ENCODE measurements at regions not wholly inside any gene's neighbourhood (a gene's known extent, or its start where the extent isn't known, plus 50 kb on each side); places are given as distances from the start of the nearest gene placed in this dataset.

DNA sequence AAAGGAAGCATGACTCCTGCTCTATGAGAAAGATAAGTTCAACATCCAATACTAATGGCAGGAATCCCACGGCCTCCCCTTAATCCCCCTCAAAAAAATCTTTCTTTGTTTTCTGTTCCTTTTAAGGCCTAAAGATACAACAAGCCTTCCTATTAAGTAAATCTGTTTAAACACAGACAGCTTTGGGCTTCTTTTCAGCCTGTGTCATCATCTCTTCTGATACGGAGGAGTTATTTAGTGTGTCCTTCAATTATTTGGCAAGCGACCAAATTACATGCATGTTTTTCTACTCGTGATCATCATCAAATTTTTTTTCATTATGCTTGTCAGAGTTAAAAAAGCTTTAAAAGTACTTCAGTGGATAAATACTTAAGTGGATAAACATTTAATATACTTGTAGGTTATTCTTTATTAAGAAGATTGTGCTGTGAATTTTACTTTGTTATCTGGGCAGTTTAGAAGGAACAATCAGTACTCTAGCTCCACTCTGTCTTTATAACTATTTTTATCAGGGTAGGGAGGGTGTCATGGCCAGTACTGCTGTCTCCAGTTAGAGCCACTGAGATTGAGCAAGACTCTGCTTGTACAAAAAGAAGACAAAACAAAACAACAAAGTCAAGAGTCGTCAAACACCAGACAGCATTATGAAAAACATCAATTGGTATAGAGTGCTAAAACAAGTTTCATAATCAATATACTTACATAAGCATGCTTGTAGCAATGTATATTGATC is 210.7 kb downstream of the PRR32 start:
- Histone ChIP-seq H3K9ac (no peak overlapping the region), H3K9me3 (no peaks in the 10 kb centered on the region), H3K27ac (no peak overlapping the region), H3K27me3 (peaks cover 61% of the 10 kb centered on the region), H3K4me1 (no peaks in the 10 kb centered on the region), H3K4me3 (no peak overlapping the region), H4K20me1 (no peaks in the 10 kb centered on the region), H3K36me3 (no peaks in the 10 kb centered on the region), H3K4me2 (no peak overlapping the region)
- no peak for TF ChIP-seq Cebpa-rat (IDR thresholded peaks at IDR 0.05)

DNA sequence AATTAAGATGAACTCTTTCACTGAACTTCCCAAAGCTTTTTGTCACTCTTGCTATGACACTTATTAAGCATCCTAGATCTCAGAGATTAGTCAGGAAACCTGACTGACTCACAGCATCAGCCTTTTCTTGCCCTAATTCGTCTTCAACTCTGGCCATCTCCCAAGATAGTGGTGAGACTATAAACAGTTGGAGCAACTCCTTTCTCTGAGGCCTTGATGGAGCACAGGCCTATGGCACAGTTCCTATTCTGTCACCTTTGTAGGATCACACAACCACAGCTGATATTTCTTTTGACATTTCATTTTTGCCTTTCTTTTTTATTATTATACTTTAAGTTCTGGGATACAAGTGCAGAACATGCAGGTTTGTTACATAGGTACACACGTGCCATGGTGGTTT is 217.6 kb downstream of the PRR32 start:
- Histone ChIP-seq H3K4me1 (no peaks in the 10 kb centered on the region), H3K9me3 (no peaks in the 10 kb centered on the region)

DNA sequence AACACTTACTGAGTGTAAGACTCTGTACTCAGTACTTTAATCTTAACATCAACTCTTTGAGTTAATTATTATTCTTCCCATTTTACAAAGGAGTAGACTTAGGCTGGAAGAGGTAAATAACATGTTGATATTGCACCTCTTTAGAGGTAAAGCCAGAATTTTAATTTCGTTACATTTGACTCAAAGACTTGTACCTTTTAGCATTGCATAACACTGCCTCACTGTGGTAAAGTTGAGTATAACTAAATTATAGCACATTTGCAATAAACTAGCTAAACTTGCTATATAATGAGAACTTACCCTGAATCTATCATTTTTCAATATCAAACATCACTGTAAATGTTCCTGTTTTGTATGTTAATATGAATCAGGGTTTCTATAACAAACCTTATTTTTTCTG is 218.5 kb downstream of the PRR32 start:
- Histone ChIP-seq H3K9ac (no peak overlapping the region), H3K4me2 (no peak overlapping the region), H3K4me3 (no peak overlapping the region), H4K20me1 (no peaks in the 10 kb centered on the region), H3K36me3 (no peaks in the 10 kb centered on the region), H3K4me1 (no peaks in the 10 kb centered on the region), H3K27ac (no peak overlapping the region), H3K27me3 (peaks cover 64% of the 10 kb centered on the region), H3K9me3 (no peaks in the 10 kb centered on the region)
- TF ChIP-seq Cebpa-rat (IDR thresholded peaks at IDR 0.05), result no peak

More for the DNA sequence above, 217.6 kb downstream of the PRR32 start:
- no peak overlapping the region for H3K4me3 ChIP-seq
- no peaks in the 10 kb centered on the region for H4K20me1 ChIP-seq
- no peak overlapping the region for H3K9ac ChIP-seq
- TF ChIP-seq Cebpa-rat (IDR thresholded peaks at IDR 0.05), result no peak
- peaks cover 69% of the 10 kb centered on the region for H3K27me3 ChIP-seq
- H3K36me3 ChIP-seq, result no peaks in the 10 kb centered on the region
- H3K27ac ChIP-seq, result no peak overlapping the region
- no peak overlapping the region for H3K4me2 ChIP-seq

DNA sequence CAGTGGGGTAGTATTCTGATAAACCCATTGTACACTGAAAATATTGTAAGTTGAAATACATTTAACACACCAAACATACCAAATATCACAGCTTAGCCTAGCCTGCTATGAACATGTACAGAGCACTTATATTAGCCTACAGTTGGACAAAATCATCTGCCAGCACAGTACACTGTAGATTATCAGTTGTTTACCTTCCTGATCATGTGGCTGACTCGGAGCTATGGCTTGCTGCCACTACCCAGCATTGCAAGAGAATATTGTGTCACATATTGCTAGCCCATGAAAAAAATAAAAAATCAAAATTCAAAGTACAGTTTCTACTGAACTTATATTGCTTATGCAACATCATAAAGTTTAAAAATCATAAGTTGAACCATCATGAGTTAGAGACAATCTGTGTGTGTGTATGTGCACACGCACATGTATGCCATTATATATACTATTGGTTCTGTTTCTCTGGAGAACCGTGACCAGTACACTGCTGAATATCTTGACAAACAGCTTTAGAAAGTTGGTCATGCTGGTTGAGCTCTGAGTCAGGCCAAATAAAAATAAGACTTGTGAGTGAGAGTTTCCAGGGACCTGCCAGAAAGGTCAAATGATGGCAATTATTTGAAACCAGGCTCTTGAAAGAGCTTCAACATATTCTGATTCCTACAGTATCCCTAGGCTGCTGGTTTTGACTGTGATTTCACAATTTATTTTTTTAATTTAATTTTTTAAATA is 238.5 kb downstream of the PRR32 start:
- Histone ChIP-seq H3K9me3 (no peaks in the 10 kb centered on the region), H3K4me1 (no peaks in the 10 kb centered on the region), H3K9ac (no peak overlapping the region), H3K4me2 (no peak overlapping the region), H3K27ac (no peak overlapping the region), H3K27me3 (peaks cover 45% of the 10 kb centered on the region; the same call in 1 of the 2 replicates), H4K20me1 (no peaks in the 10 kb centered on the region), H3K4me3 (no peak overlapping the region), H3K36me3 (no peaks in the 10 kb centered on the region)
- TF ChIP-seq Cebpa-rat (IDR thresholded peaks at IDR 0.05), result no peak

DNA sequence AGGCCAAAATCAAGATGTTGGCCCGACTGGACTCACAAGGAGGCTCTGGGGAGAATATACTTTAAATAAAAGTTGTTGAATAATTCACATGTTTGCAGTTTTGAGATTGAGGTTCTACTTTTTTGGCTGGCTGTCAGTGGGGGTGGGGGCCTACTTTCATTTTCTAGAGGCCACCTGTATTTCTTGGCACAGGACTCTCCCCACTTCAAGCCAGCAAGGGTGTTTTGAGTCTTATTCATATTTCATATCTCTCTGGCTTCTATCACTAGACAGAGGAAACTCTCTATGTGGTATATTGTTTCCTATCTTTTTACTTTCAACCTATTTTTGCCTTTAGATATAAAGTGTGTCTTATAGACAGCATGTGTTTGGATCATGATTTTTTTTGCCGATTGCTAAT is 266.4 kb downstream of the PRR32 start:
- H3K9ac ChIP-seq, result no peak overlapping the region
- H3K9me3 ChIP-seq, result no peaks in the 10 kb centered on the region
- H3K4me2 ChIP-seq, result no peak overlapping the region
- H3K36me3 ChIP-seq, result no peaks in the 10 kb centered on the region
- no peak overlapping the region for H3K4me3 ChIP-seq
- H3K27ac ChIP-seq, result no peak overlapping the region
- no peaks in the 10 kb centered on the region for H4K20me1 ChIP-seq
- H3K27me3 ChIP-seq, result peaks cover 45% of the 10 kb centered on the region
- no peaks in the 10 kb centered on the region for H3K4me1 ChIP-seq
- TF ChIP-seq Cebpa-rat (IDR thresholded peaks at IDR 0.05), result no peak

DNA sequence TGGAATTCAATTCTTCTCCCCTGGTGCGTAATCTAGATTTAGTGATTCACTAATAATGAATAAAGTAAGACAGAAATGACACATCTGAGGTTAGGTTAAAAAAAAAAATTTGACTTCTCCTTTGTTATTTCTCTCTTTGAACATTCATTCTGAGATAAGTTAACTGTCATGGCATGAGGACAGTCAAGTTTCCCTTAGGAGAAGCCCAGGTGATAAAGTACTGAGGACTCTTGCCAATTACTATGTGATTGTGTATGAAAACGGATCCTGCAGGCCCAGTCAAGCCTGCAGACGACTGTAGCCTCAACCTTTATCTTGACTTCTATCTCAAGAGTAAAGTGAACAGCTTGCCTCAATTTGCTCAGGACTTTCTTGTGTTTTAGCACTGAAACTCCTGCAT is 293.2 kb downstream of the PRR32 start:
- Histone ChIP-seq H3K36me3 (no peaks in the 10 kb centered on the region), H3K9me3 (peaks cover 23% of the 10 kb centered on the region), H3K4me1 (no peaks in the 10 kb centered on the region), H3K27me3 (peaks cover 14% of the 10 kb centered on the region; the same call in 1 of the 2 replicates), H3K4me3 (no peak overlapping the region), H3K4me2 (no peak overlapping the region), H3K27ac (no peak overlapping the region), H4K20me1 (no peaks in the 10 kb centered on the region; the same call in 1 of the 2 replicates), H3K9ac (no peak overlapping the region)
- TF ChIP-seq Cebpa-rat (IDR thresholded peaks at IDR 0.05), result no peak

DNA sequence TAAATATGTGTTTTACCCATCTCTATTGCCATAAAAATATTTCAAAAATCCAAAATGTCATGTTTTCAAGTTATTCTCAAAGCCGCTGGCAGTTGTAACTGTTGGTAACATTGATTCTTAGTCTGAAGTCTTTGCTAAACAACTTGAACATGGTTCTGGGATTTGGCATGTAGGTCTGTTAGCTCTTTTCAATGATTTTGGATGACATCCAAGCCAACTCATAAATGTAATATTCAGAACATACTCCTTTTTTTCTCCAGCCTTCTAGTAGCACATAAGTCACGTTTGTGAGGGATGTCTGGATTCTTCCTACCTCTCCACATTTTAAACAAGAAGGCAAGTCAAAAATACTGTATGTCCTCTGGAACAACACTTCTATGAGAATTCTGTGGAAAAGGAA is 305.3 kb downstream of the PRR32 start:
- H3K9ac ChIP-seq, result no peak overlapping the region
- no peaks in the 10 kb centered on the region for H3K4me1 ChIP-seq
- H3K4me2 ChIP-seq, result no peak overlapping the region
- no peak overlapping the region for H3K27ac ChIP-seq
- no peak overlapping the region for H3K4me3 ChIP-seq
- no peaks in the 10 kb centered on the region for H3K36me3 ChIP-seq
- peaks cover 61% of the 10 kb centered on the region for H3K27me3 ChIP-seq
- TF ChIP-seq Cebpa-rat (IDR thresholded peaks at IDR 0.05), result no peak
- no peaks in the 10 kb centered on the region for H4K20me1 ChIP-seq
- no peaks in the 10 kb centered on the region for H3K9me3 ChIP-seq

DNA sequence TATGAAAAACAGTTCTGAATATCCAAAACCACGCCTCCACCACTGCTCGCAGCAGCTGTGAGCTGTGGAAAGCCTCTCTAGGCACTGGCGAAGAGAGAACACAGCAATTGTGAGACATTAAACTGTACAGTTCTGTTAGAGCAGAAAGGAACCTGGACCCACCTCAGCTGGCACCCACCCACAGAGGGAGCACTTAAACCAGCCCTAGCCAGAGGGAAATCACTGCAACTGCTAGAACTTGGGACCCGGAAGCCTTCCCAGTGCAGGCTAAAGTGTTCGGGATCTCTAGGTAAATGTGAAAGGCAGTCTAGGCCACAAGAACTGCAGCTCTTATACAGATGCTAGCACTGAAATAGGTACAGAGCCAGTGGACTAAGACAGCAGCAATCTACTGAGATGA is 308.8 kb downstream of the PRR32 start:
- Histone ChIP-seq H3K36me3 (no peaks in the 10 kb centered on the region), H3K27ac (no peak overlapping the region), H3K27me3 (peaks cover 80% of the 10 kb centered on the region), H4K20me1 (no peaks in the 10 kb centered on the region), H3K4me3 (no peak overlapping the region), H3K4me1 (no peaks in the 10 kb centered on the region), H3K9me3 (no peaks in the 10 kb centered on the region), H3K9ac (no peak overlapping the region), H3K4me2 (no peak overlapping the region)
- no peak for TF ChIP-seq Cebpa-rat (IDR thresholded peaks at IDR 0.05)

DNA sequence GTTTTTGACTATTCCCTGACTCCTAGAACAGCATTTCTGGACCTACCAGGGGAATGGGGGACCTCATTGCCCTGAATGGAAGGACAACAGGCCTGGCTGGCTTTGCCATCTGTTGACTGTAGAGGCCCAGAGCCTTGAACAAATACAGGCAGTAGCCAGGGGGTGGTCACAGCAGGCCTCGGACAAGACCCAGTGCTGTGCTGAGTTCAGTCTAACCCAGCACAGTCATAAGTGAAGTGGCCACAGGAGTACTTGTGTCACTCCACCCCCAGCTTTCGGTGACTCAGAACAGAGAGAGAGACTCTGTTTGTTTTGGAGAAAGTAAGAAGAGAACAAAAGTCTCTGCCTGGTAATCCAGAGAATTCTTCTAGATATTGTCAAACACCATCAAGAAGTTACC is 310.0 kb downstream of the PRR32 start:
- Histone ChIP-seq H3K4me2 (no peak overlapping the region), H3K27ac (no peak overlapping the region), H3K27me3 (peaks cover 80% of the 10 kb centered on the region), H4K20me1 (no peaks in the 10 kb centered on the region), H3K4me1 (no peaks in the 10 kb centered on the region), H3K9me3 (no peaks in the 10 kb centered on the region), H3K4me3 (no peak overlapping the region), H3K36me3 (no peaks in the 10 kb centered on the region), H3K9ac (no peak overlapping the region)
- TF ChIP-seq Cebpa-rat (IDR thresholded peaks at IDR 0.05), result no peak

DNA sequence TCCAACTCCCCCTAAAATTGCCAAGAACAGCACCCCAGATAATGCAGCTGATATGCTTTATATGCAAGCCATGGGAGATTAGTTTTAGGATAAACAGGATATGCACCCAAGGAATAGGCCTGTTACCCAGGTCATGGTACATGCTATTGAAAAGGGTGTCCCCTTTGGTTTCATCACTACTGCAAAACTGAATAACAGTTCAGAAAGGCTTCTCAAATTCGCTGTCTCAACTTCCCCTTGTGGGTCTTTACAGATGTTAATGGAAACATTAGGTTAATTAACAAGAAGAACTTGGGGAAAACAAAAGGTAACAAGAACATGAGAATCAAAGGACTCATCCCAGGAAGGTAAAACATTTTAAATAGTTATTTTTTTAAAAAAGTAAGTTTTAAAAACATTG is 318.7 kb downstream of the PRR32 start:
- no peak overlapping the region for H3K9ac ChIP-seq

More for the DNA sequence above, 318.7 kb downstream of the PRR32 start:
- no peaks in the 10 kb centered on the region for H3K36me3 ChIP-seq
- H3K4me3 ChIP-seq, result no peak overlapping the region
- no peaks in the 10 kb centered on the region for H3K4me1 ChIP-seq
- no peak for TF ChIP-seq Cebpa-rat (IDR thresholded peaks at IDR 0.05)
- no peaks in the 10 kb centered on the region for H4K20me1 ChIP-seq
- no peak overlapping the region for H3K4me2 ChIP-seq
- H3K27me3 ChIP-seq, result peaks cover 52% of the 10 kb centered on the region
- H3K27ac ChIP-seq, result no peak overlapping the region
- no peaks in the 10 kb centered on the region for H3K9me3 ChIP-seq
